NCI-H1092 (cell line): ENCODE measurements at regions not wholly inside any gene's neighbourhood (a gene's known extent, or its start where the extent isn't known, plus 50 kb on each side); places are given as distances from the start of the nearest gene placed in this dataset.

ENCODE experiments used
- DNase-seq: peaks from one replicate; lab custom pipeline; 2025; lab: John Stamatoyannopoulos, UW

GRCh38 chr10:78248651-78249464 lies 215.2 kb downstream of the RPS24 start:
- no peak for DNase-seq

- DNase-seq: no peak
Measured at GRCh38 chr10:78249690-78250089, 216.0 kb downstream of the RPS24 start.

GRCh38 chr10:78250313-78251015 lies 216.8 kb downstream of the RPS24 start:
- DNase-seq: no peak

- DNase-seq: no peak
Measured at GRCh38 chr10:78251016-78251385, 217.3 kb downstream of the RPS24 start.

- no peak for DNase-seq
Measured at GRCh38 chr10:78252286-78252685, 218.6 kb downstream of the RPS24 start.

GRCh38 chr10:78253063-78253853 lies 219.6 kb downstream of the RPS24 start:
- no peak for DNase-seq

GRCh38 chr10:78254013-78254412 lies 220.3 kb downstream of the RPS24 start:
- no peak for DNase-seq

GRCh38 chr10:78255214-78255613 lies 221.6 kb downstream of the RPS24 start:
- no peak for DNase-seq

- DNase-seq: no peak
Measured at GRCh38 chr10:78255796-78256638, 222.4 kb downstream of the RPS24 start.

- no peak for DNase-seq
Measured at GRCh38 chr10:78258323-78259030, 224.8 kb downstream of the RPS24 start.

GRCh38 chr10:78259391-78259790 lies 225.7 kb downstream of the RPS24 start:
- DNase-seq: no peak

GRCh38 chr10:78260141-78260540 lies 226.5 kb downstream of the RPS24 start:
- DNase-seq: no peak

- DNase-seq: no peak
Measured at GRCh38 chr10:78260680-78261079, 227.0 kb downstream of the RPS24 start.

GRCh38 chr10:78261291-78261690 lies 227.6 kb downstream of the RPS24 start:
- no peak for DNase-seq

GRCh38 chr10:78262860-78263259 lies 229.2 kb downstream of the RPS24 start:
- no peak for DNase-seq

- DNase-seq: no peak
Measured at GRCh38 chr10:78263521-78263988, 229.9 kb downstream of the RPS24 start.

- no peak for DNase-seq
Measured at GRCh38 chr10:78264361-78264760, 230.7 kb downstream of the RPS24 start.

GRCh38 chr10:78266741-78267469 lies 233.2 kb downstream of the RPS24 start:
- DNase-seq: no peak

GRCh38 chr10:78267598-78267997 lies 233.9 kb downstream of the RPS24 start:
- no peak for DNase-seq

GRCh38 chr10:78269060-78269459 lies 235.4 kb downstream of the RPS24 start:
- DNase-seq: no peak
